ENCODE measurements at regions not wholly inside any gene's neighbourhood (a gene's known extent, or its start where the extent isn't known, plus 50 kb on each side); places are given as distances from the start of the nearest gene placed in this dataset.
"Not testable (repeated sequence)": the region's sequence is repeated elsewhere in the genome, so short reads cannot be mapped to it uniquely, and the experiment has no call there.

DNA sequence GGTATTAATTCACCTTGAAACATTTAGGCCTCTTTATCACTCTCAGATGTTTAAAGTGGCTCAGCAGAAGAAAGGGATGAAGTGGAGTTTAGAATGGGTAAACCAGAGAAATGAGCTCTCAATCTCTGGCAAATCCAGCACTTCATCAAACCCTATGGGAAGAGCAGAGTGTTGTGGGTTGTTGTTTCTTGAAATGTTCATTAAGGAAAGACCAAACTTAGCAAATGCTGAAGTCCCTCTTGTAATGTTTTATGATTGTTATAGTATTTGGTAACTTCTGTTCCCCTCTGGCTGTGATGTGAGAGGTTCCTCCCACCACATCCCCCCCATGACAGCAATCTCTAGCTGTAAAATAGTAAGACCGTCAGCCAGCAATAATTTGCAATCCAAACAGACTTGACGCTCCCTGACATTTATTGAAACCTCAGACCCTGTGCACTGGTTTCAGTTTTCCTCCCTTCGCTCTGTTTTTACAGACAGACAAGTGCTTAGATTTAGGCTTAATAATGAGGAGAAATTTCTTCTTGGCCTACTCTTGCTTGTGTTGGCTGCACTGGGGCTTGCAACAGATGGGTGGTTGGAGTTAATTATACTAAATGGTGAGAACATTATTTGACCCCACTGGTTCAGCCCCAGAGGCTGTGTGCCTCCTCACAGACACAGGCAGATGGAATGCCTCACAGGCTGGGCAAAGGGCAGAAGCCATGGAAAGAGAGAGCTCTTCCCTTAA, 609.4 kb upstream of the SOX9 start:
- no peak overlapping the region for H3K4me3 ChIP-seq (ENCODE audit: low read depth, low read length, poor library complexity, severe bottlenecking)
- no peaks in the 10 kb centered on the region for H3K27me3 ChIP-seq (replicated peaks; ENCODE audit: insufficient read depth, low read depth, low read length, poor library complexity)
- no peak overlapping the region for H3K27ac ChIP-seq (ENCODE audit: low read depth, low read length, poor library complexity, severe bottlenecking)
- no peaks in the 10 kb centered on the region for H3K9me3 ChIP-seq (ENCODE audit: low read depth, low read length, poor library complexity, severe bottlenecking)
- no peak for DNase-seq (ENCODE audit: low spot score)
- no peaks in the 10 kb centered on the region for H3K36me3 ChIP-seq (ENCODE audit: insufficient read depth, low read length, poor library complexity, severe bottlenecking)
- BruUV-seq (replicated peaks): no TSS peak
- TF ChIP-seq, protein P1, sequence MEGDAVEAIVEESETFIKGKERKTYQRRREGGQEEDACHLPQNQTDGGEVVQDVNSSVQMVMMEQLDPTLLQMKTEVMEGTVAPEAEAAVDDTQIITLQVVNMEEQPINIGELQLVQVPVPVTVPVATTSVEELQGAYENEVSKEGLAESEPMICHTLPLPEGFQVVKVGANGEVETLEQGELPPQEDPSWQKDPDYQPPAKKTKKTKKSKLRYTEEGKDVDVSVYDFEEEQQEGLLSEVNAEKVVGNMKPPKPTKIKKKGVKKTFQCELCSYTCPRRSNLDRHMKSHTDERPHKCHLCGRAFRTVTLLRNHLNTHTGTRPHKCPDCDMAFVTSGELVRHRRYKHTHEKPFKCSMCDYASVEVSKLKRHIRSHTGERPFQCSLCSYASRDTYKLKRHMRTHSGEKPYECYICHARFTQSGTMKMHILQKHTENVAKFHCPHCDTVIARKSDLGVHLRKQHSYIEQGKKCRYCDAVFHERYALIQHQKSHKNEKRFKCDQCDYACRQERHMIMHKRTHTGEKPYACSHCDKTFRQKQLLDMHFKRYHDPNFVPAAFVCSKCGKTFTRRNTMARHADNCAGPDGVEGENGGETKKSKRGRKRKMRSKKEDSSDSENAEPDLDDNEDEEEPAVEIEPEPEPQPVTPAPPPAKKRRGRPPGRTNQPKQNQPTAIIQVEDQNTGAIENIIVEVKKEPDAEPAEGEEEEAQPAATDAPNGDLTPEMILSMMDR (conservative IDR thresholded peaks at IDR 0.05; ENCODE audit: low read depth, low read length): no peak
- TF ChIP-seq EZH2 (IDR thresholded peaks at IDR 0.05; ENCODE audit: borderline replicate concordance, low read depth, low read length, poor library complexity, severe bottlenecking): no peak
- POLR2A ChIA-PET (ENCODE audit: low non-redundant PET): no interaction called here
- intact Hi-C loops (cut with micrococcal nuclease; ENCODE audit: unreplicated experiment): no loop called here
- H3K4me1 ChIP-seq (ENCODE audit: insufficient read depth, low read length, poor library complexity, severe bottlenecking): no peaks in the 10 kb centered on the region
- CTCF ChIA-PET: no interaction called here

DNA sequence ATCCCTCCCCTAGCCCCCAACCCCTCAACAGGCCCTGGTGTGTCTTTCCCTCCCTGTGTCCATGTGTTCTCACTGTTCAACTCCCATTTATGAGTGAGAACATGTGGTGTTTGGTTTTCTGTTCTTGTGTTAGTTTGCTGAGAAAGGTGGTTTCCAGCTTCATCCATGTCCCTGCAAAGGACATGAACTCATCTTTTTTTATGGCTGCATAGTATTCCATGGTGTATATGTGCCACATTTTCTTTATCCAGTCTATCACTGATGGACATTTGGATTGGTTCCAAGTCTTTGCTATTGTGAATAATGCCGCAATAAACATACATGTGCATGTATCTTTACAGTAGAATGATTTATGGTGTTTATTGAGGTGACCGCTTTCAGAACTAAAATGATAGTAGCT, 607.1 kb upstream of the SOX9 start:
- H3K4me3 ChIP-seq (ENCODE audit: low read depth, low read length, poor library complexity, severe bottlenecking); H3K27me3 ChIP-seq (replicated peaks; ENCODE audit: insufficient read depth, low read depth, low read length, poor library complexity); POLR2A ChIA-PET (ENCODE audit: low non-redundant PET); H3K4me1 ChIP-seq (ENCODE audit: insufficient read depth, low read length, poor library complexity, severe bottlenecking); H3K36me3 ChIP-seq (ENCODE audit: insufficient read depth, low read length, poor library complexity, severe bottlenecking); CTCF ChIA-PET; intact Hi-C loops (cut with micrococcal nuclease; ENCODE audit: unreplicated experiment); DNase-seq (ENCODE audit: low spot score); BruUV-seq (replicated peaks); H3K27ac ChIP-seq (ENCODE audit: low read depth, low read length, poor library complexity, severe bottlenecking); H3K9me3 ChIP-seq (ENCODE audit: low read depth, low read length, poor library complexity, severe bottlenecking): not testable (repeated sequence)

DNA sequence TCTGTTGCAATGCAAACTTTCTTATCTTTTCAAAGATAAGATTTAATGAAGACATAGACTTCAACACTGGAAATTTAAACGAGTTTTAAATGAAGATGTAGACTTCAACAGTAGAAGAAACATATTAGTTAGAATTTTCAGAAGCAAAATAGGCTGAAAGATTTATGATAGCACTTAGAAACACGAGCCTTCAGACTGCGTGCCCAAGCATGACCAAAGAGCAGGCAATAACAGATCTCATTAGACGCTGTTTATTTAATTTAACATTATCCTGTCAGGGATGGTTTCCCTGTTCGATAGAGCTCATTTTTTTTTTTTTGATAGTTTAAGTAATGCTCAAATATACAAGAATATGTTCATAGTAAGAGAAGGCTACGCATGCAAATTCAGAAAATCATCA, 604.7 kb upstream of the SOX9 start:
- DNase-seq (ENCODE audit: low spot score): no peak
- no peaks in the 10 kb centered on the region for H3K36me3 ChIP-seq (ENCODE audit: insufficient read depth, low read length, poor library complexity, severe bottlenecking)
- no TSS peak for BruUV-seq (replicated peaks)
- ChIA-PET CTCF (no interaction called here), POLR2A (ENCODE audit: low non-redundant PET) (no interaction called here)
- no peaks in the 10 kb centered on the region for H3K27me3 ChIP-seq (replicated peaks; ENCODE audit: insufficient read depth, low read depth, low read length, poor library complexity)
- H3K9me3 ChIP-seq (ENCODE audit: low read depth, low read length, poor library complexity, severe bottlenecking): no peaks in the 10 kb centered on the region
- intact Hi-C loops (cut with micrococcal nuclease; ENCODE audit: unreplicated experiment): no loop called here
- no peaks in the 10 kb centered on the region for H3K4me1 ChIP-seq (ENCODE audit: insufficient read depth, low read length, poor library complexity, severe bottlenecking)
- H3K27ac ChIP-seq (ENCODE audit: low read depth, low read length, poor library complexity, severe bottlenecking): no peak overlapping the region
- no peak for TF ChIP-seq EZH2 (IDR thresholded peaks at IDR 0.05; ENCODE audit: borderline replicate concordance, low read depth, low read length, poor library complexity, severe bottlenecking)
- TF ChIP-seq, protein P1 (conservative IDR thresholded peaks at IDR 0.05; ENCODE audit: low read depth, low read length): no peak
- H3K4me3 ChIP-seq (ENCODE audit: low read depth, low read length, poor library complexity, severe bottlenecking): no peak overlapping the region

DNA sequence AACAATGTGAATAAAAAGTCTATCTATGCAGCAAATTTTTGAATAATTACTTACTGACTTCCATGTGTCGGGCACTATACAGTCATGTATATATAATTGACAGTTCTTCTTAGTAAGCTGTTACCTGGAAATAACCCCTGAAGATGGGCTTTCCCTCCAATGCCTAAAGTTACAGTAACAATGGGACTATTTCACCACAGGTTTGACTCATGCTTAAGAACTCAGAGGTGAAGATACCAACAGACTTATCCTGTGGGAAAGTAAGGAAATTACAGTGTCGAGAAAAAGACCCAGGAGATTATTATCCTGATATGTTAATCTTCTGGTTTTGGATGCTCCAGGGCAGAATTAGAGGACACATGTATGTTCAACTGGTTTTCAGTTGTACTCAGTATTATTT, 601.5 kb upstream of the SOX9 start:
- DNase-seq (ENCODE audit: low spot score): no peak
- H3K27me3 ChIP-seq (replicated peaks; ENCODE audit: insufficient read depth, low read depth, low read length, poor library complexity): no peaks in the 10 kb centered on the region
- CTCF ChIA-PET: no interaction called here
- H3K4me1 ChIP-seq (ENCODE audit: insufficient read depth, low read length, poor library complexity, severe bottlenecking): no peaks in the 10 kb centered on the region
- no TSS peak for BruUV-seq (replicated peaks)
- H3K27ac ChIP-seq (ENCODE audit: low read depth, low read length, poor library complexity, severe bottlenecking): no peak overlapping the region
- no peak for TF ChIP-seq EZH2 (IDR thresholded peaks at IDR 0.05; ENCODE audit: borderline replicate concordance, low read depth, low read length, poor library complexity, severe bottlenecking)
- TF ChIP-seq, protein P1 (conservative IDR thresholded peaks at IDR 0.05; ENCODE audit: low read depth, low read length): no peak
- POLR2A ChIA-PET (ENCODE audit: low non-redundant PET): interaction anchor here (0.7 kb wide), 1 partner anchor 70 kb away, joined by 3 read pairs; no protein-coding TSS in a partner anchor
- no peaks in the 10 kb centered on the region for H3K36me3 ChIP-seq (ENCODE audit: insufficient read depth, low read length, poor library complexity, severe bottlenecking)
- H3K9me3 ChIP-seq (ENCODE audit: low read depth, low read length, poor library complexity, severe bottlenecking): no peaks in the 10 kb centered on the region
- H3K4me3 ChIP-seq (ENCODE audit: low read depth, low read length, poor library complexity, severe bottlenecking): no peak overlapping the region
- intact Hi-C loops (cut with micrococcal nuclease; ENCODE audit: unreplicated experiment): no loop called here
